IMR-90 (cell line): ENCODE measurements at regions not wholly inside any gene's neighbourhood (a gene's known extent, or its start where the extent isn't known, plus 50 kb on each side); places are given as distances from the start of the nearest gene placed in this dataset.

Experiments
- ATAC-seq: fragments of 200-7000 bp; cut with Tn5 transposase; 2 replicates; pipeline ENCODE4 v1.9.1; 2020; ENCODE audit warnings: low read depth, mild to moderate bottlenecking, moderate library complexity
- BruUV-seq: library from RNA; stranded (reverse); fragments of 400-500 nt; replicated peaks from 2 replicates; lab custom pipeline; 2021; lab: Mats Ljungman, UMichigan
- CTCF ChIA-PET: fragments of 300-600 bp; formaldehyde crosslinking; extraction: SDS; loops from one replicate; lab custom pipeline; 2021; ENCODE audit warnings: antibody characterized with exemption; lab: Yijun Ruan, JAX
- POLR2A ChIA-PET: fragments of 300-600 bp; sonication (Branson Sonifier 250); formaldehyde crosslinking; loops from one replicate; lab custom pipeline; 2022; ENCODE audit warnings: antibody characterized with exemption; ENCODE audit not compliant: unreplicated experiment; lab: Charles Lee
- DNase-seq: peaks from one replicate; pipeline ENCODE4 v3.0.0; 2013
- H2AFZ ChIP-seq: replicated peaks from 2 replicates; pipeline ENCODE3; 2013; ENCODE audit warnings: low read length, mild to moderate bottlenecking; ENCODE audit not compliant: poor library complexity
- H2AK5ac ChIP-seq: 2 replicates; pipeline ENCODE4 v1.6.1; 2013; ENCODE audit warnings: low read depth, low read length, inconsistent platforms
- H2AK9ac ChIP-seq: replicated peaks from 2 replicates; pipeline ENCODE3; 2013; ENCODE audit warnings: mild to moderate bottlenecking, low read depth, low read length, moderate library complexity; ENCODE audit not compliant: poor library complexity
- H2BK120ac ChIP-seq: 2 replicates; pipeline ENCODE4 v1.6.1; 2013; ENCODE audit warnings: low read depth, low read length, inconsistent platforms
- H2BK15ac ChIP-seq: 3 replicates; pipeline ENCODE4 v1.6.1; 2013; ENCODE audit warnings: low read depth, low read length, inconsistent platforms
- H2BK20ac ChIP-seq: 2 replicates; pipeline ENCODE4 v1.6.1; 2013; ENCODE audit warnings: low read depth, mild to moderate bottlenecking, inconsistent platforms, low read length, moderate library complexity
- H2BK5ac ChIP-seq: 2 replicates; pipeline ENCODE4 v1.6.1; 2013; ENCODE audit warnings: mild to moderate bottlenecking, low read depth, low read length, inconsistent platforms; ENCODE audit not compliant: poor library complexity, severe bottlenecking
- H3K14ac ChIP-seq: replicated peaks from 2 replicates; pipeline ENCODE4 v1.6.1; 2013; ENCODE audit warnings: low read depth, low read length, inconsistent platforms
- H3K18ac ChIP-seq: 2 replicates; pipeline ENCODE4 v1.6.1; 2013; ENCODE audit warnings: low read depth, low read length, control low read depth
- H3K23ac ChIP-seq: 2 replicates; pipeline ENCODE4 v1.6.1; 2013; ENCODE audit warnings: low read depth, low read length, inconsistent platforms
- H3K27ac ChIP-seq: 2 replicates; pipeline ENCODE4 v1.5.1; 2013; ENCODE audit warnings: mild to moderate bottlenecking, control low read depth, low read length; ENCODE audit not compliant: insufficient read depth
- H3K27me3 ChIP-seq: 2 replicates; pipeline ENCODE4 v1.6.1; 2013; ENCODE audit warnings: low read length; ENCODE audit not compliant: control insufficient read depth, insufficient read depth
- H3K36me3 ChIP-seq: 2 replicates; pipeline ENCODE4 v1.6.1; 2013; ENCODE audit warnings: low read length, mixed read lengths; ENCODE audit not compliant: control insufficient read depth, insufficient read depth
- H3K4ac ChIP-seq: 2 replicates; pipeline ENCODE4 v1.6.1; 2013; ENCODE audit warnings: low read depth, low read length, inconsistent platforms
- H3K4me1 ChIP-seq: 2 replicates; pipeline ENCODE4 v1.6.1; 2013; ENCODE audit warnings: low read length, mixed read lengths; ENCODE audit not compliant: control insufficient read depth, insufficient read depth
- H3K4me2 ChIP-seq: 2 replicates; pipeline ENCODE4 v1.6.1; 2013; ENCODE audit warnings: low read depth, mild to moderate bottlenecking, control low read depth, low read length, moderate library complexity
- H3K4me3 ChIP-seq: 2 replicates; pipeline ENCODE4 v1.5.1; 2013; ENCODE audit warnings: low read depth, mild to moderate bottlenecking, control low read depth, low read length, moderate library complexity; ENCODE audit not compliant: insufficient read depth
- H3K56ac ChIP-seq: 2 replicates; pipeline ENCODE4 v1.6.1; 2013; ENCODE audit warnings: low read length, inconsistent platforms; ENCODE audit not compliant: insufficient read depth; ENCODE audit errors: extremely low read depth
- H3K79me1 ChIP-seq, 2 experiments: 2 replicates each; pipeline ENCODE4 v1.6.1; 2013; ENCODE audit warnings: low read length in 2 of 2, inconsistent platforms in 1 of 2, low read depth in 1 of 2
- H3K9ac ChIP-seq: 2 replicates; pipeline ENCODE4 v1.6.1; 2013; ENCODE audit warnings: low read depth, low read length, control low read depth
- H3K9me1 ChIP-seq: 2 replicates; pipeline ENCODE4 v1.6.1; 2013; ENCODE audit warnings: low read length, inconsistent platforms; ENCODE audit not compliant: insufficient read depth
- H3K9me3 ChIP-seq: 2 replicates; pipeline ENCODE4 v1.6.1; 2013; ENCODE audit warnings: low read length; ENCODE audit not compliant: control insufficient read depth, insufficient read depth
- H4K20me1 ChIP-seq: 2 replicates; pipeline ENCODE4 v1.6.1; 2013; ENCODE audit warnings: low read length, inconsistent platforms; ENCODE audit not compliant: insufficient read depth
- H4K5ac ChIP-seq: 2 replicates; pipeline ENCODE4 v1.6.1; 2013; ENCODE audit warnings: mild to moderate bottlenecking, low read depth, low read length, control low read depth
- H4K8ac ChIP-seq, 2 experiments: 2 replicates each; pipeline ENCODE4 v1.6.1; 2013; ENCODE audit warnings: low read depth in 2 of 2, low read length in 2 of 2, control low read depth in 1 of 2, inconsistent platforms in 1 of 2
- H4K91ac ChIP-seq: 2 replicates; pipeline ENCODE4 v1.6.1; 2013; ENCODE audit warnings: low read depth, low read length, inconsistent platforms; ENCODE audit not compliant: insufficient read depth
- CEBPB ChIP-seq: IDR thresholded peaks from 2 replicates; pipeline ENCODE4 v1.6.1; 2012; ENCODE audit warnings: low read depth, low read length, improper control_type of control experiment
- CHD1 ChIP-seq: IDR thresholded peaks from 2 replicates; pipeline ENCODE4 v1.6.1; 2012; ENCODE audit warnings: low read depth, low read length, improper control_type of control experiment
- CTCF ChIP-seq: conservative IDR thresholded peaks from 2 replicates; pipeline ENCODE4 v1.5.1; 2012; ENCODE audit warnings: mild to moderate bottlenecking, low read depth, low read length, improper control_type of control experiment
- ELK1 ChIP-seq: fragments of 150-350 bp; IDR thresholded peaks from 2 replicates; pipeline ENCODE4 v1.6.1; 2016; ENCODE audit warnings: low read depth, mild to moderate bottlenecking, low read length, moderate library complexity, borderline replicate concordance
- MAZ ChIP-seq: IDR thresholded peaks from 2 replicates; pipeline ENCODE4 v1.6.1; 2012; ENCODE audit warnings: low read depth, mild to moderate bottlenecking, low read length, improper control_type of control experiment, moderate library complexity, borderline replicate concordance
- NFE2L2 ChIP-seq: fragments of 150-350 bp; IDR thresholded peaks from 2 replicates; pipeline ENCODE4 v1.6.1; 2016; ENCODE audit warnings: low read depth, mild to moderate bottlenecking, low read length
- RCOR1 ChIP-seq: IDR thresholded peaks from 2 replicates; pipeline ENCODE4 v1.6.1; 2012; ENCODE audit warnings: mild to moderate bottlenecking, low read length, improper control_type of control experiment; ENCODE audit not compliant: insufficient replicate concordance
- SMC3 ChIP-seq: fragments of 150-350 bp; IDR thresholded peaks from 2 replicates; pipeline ENCODE4 v1.6.1; 2016; ENCODE audit warnings: low read depth, mild to moderate bottlenecking, antibody characterized with exemption, low read length, moderate library complexity
- WGBS, 2 experiments: methylation state at CpG; one replicate each; pipeline versions ENCODE4 v1.1.5 to v1.1.7; 2013; ENCODE audit warnings: missing lambda C conversion rate in 2 of 2; ENCODE audit not compliant: insufficient read length in 1 of 2; ENCODE audit errors: extremely low coverage in 2 of 2; 5-methylcytosine and 5-hydroxymethylcytosine counted together
- dilution Hi-C: fragments of 300-500 bp; cut with HindIII; formaldehyde crosslinking; loops from one replicate; pipeline ENCODE4 v1.14.3; 2018; ENCODE audit warnings: low sequenced_read_pairs; ENCODE audit not compliant: unreplicated experiment
- in situ Hi-C: fragments of 300-500 bp; cut with MboI; formaldehyde crosslinking; loops from 3 replicates; pipeline ENCODE4 v1.14.3; 2019; ENCODE audit warnings: low sequenced_read_pairs, inconsistent platforms, mixed read lengths
- intact Hi-C: fragments of 100-400 bp; cut with micrococcal nuclease; formaldehyde crosslinking; loops from 2 replicates; pipeline ENCODE4 v1.10.0; 2022

- Histone ChIP-seq H4K20me1 (no peaks in the 10 kb centered on the region), H3K4ac (no peak overlapping the region), H2AK5ac (no peak overlapping the region), H3K18ac (no peak overlapping the region), H3K27me3 (no peaks in the 10 kb centered on the region), H4K8ac (no peak overlapping the region), H4K5ac (no peak overlapping the region), H3K14ac (no peak overlapping the region), H3K36me3 (no peaks in the 10 kb centered on the region), H3K4me1 (no peaks in the 10 kb centered on the region), H3K4me3 (no peak overlapping the region), H3K79me1 (no peaks in the 10 kb centered on the region), H3K27ac (no peak overlapping the region), H2AK9ac (no peak overlapping the region), H3K23ac (no peak overlapping the region), H2BK15ac (no peak overlapping the region), H4K91ac (no peak overlapping the region), H3K9ac (no peak overlapping the region), H3K4me2 (no peak overlapping the region), H2BK120ac (no peak overlapping the region), H2BK20ac (no peak overlapping the region), H3K9me1 (no peaks in the 10 kb centered on the region), H2BK5ac (no peak overlapping the region), H3K56ac (no peak overlapping the region), H2AFZ (no peak overlapping the region), H3K9me3 (peaks cover 53% of the 10 kb centered on the region)
- dilution Hi-C loops (no loop called here), in situ Hi-C loops (no loop called here), intact Hi-C loops (no loop called here)
- no TSS peak for BruUV-seq
- POLR2A ChIA-PET: no interaction called here
- CTCF ChIA-PET: no interaction called here
- DNase-seq: no peak
- TF ChIP-seq MAZ (no peak), CEBPB (no peak), CTCF (no peak), RCOR1 (no peak), SMC3 (no peak), CHD1 (no peak), NFE2L2 (no peak), ELK1 (no peak)
- ATAC-seq: no peak
- no CpG with 5 or more reads among the region's 12 CpGs for WGBS, 2 experiments
These were observed 220.2 kb downstream of the NDUFA10 start for GRCh38 chr2:239805043-239805329.
